ENCODE measurements at regions not wholly inside any gene's neighbourhood (a gene's known extent, or its start where the extent isn't known, plus 50 kb on each side); places are given as distances from the start of the nearest gene placed in this dataset.

- TF ChIP-seq CTCF (IDR thresholded peaks at IDR 0.05; ENCODE audit: insufficient read depth, low read length): no peak
- no peak for TF ChIP-seq SPI1 (IDR thresholded peaks at IDR 0.05; ENCODE audit: borderline replicate concordance, low read depth)
- TF ChIP-seq REST (IDR thresholded peaks at IDR 0.05; ENCODE audit: insufficient replicate concordance, low read depth): no peak
- no peak for TF ChIP-seq POLR2AphosphoS5 (IDR thresholded peaks at IDR 0.05; ENCODE audit: low read depth)
- TF ChIP-seq GABPA (IDR thresholded peaks at IDR 0.05; ENCODE audit: low read depth): no peak
Measured at GRCh38 chr12:97216848-97217247, 245.8 kb upstream of the RMST start.
